Activated CD4-positive, alpha-beta T cell treated with anti-CD3 and anti-CD28 coated beads, Interleukin-2, Interleukin-6, amounts not matched to agents 100 ng/mL and 50 ng/mL, durations not matched to agents 16 hours and 8 hours (primary cell): ENCODE measurements at regions not wholly inside any gene's neighbourhood (a gene's known extent, or its start where the extent isn't known, plus 50 kb on each side); places are given as distances from the start of the nearest gene placed in this dataset.

Experiments used
- DNase-seq: peaks from one replicate; pipeline ENCODE4 v3.0.0-alpha.2; 2020

DNA sequence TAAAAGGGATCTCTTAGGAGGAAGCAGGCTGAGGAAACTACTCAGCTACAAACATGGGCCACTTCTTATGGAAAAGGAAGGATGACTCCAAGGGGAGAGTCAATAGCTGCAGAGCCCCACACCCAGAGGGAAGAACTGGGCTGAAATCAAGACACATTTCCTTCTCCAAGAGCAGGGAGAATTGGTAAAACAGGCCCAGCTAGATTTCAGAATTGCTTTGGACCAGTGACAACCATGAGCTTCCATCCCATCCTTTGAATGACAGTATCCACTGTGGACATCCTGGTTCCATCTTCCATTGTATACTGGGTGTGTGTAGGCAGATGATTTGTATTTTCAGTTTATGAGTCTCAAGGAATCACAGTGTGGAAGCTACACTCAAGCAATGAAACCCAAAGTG lies 267.5 kb downstream of the IRF8 start:
- no peak for DNase-seq

DNA sequence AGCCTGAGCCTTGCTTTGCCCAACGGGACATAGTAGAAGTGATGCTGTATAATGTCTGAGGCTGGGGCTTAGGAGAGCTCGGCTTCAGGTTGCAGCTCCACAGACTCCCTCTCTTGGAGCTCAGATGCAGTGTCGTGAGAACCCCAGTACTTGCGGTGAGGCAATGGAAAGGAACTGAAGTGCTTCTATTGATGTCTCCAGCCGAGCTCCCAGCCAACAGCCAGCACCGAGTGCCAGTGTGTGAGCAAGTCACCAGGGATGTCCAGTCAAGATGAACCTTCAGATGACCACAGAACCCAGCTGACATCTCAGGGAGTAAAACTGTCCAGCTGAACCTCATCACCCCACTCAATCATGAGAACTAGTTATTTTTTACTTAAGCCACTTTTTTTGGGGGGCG lies 268.1 kb downstream of the IRF8 start:
- no peak for DNase-seq

GRCh38 chr16:86170720-86171119 lies 271.8 kb downstream of the IRF8 start:
- DNase-seq = no peak

DNA sequence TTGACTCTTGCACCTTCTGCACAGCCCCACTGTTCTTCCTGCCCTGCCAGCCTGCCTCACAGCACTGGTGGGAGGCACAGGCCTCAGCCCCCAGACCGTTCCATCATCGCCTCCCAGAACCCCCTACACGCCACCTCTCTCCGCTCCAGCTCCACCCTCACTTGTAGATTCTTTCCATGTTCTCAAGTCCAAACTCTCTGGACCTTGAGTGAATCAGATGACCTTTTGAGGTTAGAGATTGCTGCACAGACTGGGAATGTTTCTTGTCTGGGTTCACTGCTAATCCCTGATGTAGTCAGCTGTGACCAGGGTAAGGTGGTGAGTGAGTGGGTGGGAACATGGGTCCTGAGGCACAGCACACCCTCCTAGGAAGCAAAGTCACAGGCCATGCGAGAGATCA lies 272.4 kb downstream of the IRF8 start:
- no peak for DNase-seq

DNA sequence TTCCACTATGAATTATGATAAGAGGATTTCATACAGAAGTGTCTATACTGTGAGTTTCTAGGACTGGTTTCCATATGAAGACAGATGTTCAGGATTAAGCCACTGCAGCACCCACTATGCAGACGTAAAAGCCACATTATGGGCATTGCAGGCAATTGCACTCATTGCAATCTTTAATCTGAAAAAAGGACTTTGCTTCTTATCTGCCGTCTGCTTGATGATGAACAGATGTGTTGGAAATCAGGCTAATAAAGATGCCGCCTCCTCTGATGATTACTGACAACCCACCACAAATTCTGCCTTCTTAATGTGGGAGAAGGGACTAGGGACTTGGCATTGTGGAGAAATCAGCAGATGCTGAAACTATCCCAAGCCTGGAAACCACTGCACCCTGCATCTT lies 276.9 kb downstream of the IRF8 start:
- DNase-seq = no peak

DNA sequence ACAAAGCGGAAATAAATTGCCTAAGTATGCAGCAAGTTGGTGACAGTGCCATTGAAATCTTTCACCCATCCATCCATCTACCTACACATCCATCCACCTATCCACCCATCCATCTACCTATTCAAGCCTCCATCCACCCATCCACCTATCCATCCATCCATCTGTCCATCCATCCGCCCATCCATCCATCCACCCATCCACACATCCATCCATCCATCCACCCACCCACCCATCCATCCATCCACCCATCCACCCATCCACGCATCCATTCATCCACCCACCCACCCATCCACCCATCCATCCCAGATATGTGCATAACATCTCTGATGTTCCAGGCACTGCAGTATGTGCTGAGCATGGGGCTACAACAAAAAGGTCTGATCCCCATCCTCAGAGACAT lies 277.5 kb downstream of the IRF8 start:
- DNase-seq = no peak

GRCh38 chr16:86180244-86180643 lies 281.3 kb downstream of the IRF8 start:
- no peak for DNase-seq

GRCh38 chr16:86180780-86181179 lies 281.8 kb downstream of the IRF8 start:
- no peak for DNase-seq

DNA sequence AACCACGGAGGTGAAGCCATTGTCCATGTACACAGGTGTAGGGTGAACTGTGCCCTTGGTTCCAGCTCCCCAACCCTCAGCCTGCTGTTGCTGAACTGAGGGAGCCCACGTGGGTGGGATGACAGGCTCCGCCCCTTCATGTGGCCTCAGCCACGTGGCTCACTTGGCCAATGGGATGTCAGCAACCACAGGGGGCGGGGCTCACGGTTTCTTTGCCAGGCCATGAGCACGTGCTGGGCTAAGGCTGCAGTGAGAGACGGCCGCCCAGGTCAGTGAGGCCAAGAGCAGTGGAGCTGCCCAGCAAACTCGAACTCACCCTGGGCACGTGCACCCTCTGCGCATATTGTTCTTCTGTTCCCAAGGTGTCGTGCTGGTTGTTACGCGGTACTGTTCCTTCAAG lies 282.6 kb downstream of the IRF8 start:
- no peak for DNase-seq

DNA sequence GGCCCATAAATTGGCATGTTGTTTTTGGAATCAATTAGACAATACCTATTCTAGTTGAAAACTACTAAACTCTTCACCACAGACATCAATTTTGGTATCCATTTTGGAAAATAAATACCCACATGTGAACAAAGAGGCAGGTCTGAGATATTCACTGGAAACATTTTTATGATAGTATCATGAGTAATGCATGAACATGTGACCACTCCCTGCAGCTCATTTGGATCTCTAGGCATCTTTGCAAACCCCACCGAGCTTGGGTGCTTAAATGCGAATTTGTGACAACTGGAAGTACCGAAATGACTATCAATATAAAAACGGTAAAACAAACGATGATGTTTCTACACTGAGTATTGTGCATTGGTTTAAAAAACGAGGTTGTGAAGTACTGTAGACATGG lies 285.2 kb downstream of the IRF8 start:
- DNase-seq = no peak

DNA sequence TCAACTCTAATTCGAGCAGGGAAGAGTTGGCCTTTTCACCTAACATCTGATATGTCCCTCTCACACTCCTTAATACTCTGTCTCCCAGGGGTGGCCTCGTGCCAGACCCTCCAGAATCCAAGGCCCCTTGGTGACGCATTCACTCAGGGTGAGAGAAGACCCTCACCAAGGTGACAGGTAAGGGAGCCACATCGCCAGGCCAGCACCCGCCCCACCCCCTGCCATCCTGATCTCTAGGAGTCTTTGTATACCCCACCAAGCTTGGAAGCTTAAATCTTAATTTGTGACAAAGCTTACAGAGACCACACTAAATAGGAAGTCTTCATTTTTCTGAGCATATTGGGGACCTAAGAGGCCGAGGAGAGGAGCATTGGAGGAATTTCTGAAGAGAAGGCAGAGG lies 286.1 kb downstream of the IRF8 start:
- no peak for DNase-seq

GRCh38 chr16:86186313-86186712 lies 287.4 kb downstream of the IRF8 start:
- DNase-seq = no peak

DNA sequence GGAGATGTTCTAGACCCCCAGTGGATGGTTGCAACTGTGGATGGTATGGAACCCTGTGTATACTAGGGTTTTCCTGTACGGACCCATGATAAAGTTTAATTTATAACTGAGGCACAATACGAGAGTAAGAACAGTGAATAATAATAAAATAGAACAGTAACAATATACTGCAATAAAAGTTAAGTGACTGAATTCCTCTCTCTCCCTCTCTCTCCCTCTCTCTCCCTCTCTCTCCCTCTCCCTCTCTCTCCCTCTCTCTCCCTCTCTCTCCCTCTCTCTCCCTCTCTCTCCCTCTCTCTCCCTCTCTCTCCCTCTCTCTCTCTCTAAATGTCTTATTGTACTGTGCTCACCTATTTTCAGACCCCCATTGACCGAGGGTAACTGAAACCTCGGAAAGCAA lies 291.0 kb downstream of the IRF8 start:
- no peak for DNase-seq

GRCh38 chr16:86191663-86192062 lies 292.7 kb downstream of the IRF8 start:
- DNase-seq = no peak

DNA sequence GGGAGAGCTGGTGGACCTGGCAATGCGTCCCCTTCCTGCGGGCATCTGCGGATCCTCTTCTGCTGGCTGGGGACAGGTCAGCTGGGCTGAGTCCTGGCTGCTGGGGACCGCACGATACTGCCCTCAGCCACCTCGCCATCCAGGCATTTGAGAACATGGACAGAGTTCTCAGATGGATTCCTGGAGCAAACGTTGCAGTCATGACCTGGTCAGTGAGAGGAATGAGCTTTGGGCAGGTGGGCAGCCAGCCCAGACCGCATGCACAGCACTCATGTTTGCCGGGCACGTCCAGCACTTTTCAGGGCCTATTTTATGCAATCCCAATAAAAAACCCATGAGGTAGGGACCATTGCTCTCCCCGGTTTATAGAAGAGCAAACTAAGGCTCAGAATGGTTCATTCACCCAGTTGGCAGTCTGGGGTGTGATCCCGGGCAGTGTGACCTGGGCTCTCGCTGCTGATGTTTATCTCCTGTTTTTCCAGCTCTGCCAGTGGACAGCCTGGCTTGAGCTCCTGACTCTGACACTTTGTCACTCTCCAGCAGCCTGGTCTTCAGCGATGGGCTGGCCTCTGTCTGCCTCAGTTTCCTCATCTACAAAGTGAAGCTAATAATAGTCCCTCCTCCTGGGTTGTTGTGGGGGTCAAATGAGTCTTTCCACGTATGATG lies 294.7 kb downstream of the IRF8 start:
- DNase-seq = no peak

GRCh38 chr16:86195863-86196630 lies 297.1 kb downstream of the IRF8 start:
- no peak for DNase-seq

DNA sequence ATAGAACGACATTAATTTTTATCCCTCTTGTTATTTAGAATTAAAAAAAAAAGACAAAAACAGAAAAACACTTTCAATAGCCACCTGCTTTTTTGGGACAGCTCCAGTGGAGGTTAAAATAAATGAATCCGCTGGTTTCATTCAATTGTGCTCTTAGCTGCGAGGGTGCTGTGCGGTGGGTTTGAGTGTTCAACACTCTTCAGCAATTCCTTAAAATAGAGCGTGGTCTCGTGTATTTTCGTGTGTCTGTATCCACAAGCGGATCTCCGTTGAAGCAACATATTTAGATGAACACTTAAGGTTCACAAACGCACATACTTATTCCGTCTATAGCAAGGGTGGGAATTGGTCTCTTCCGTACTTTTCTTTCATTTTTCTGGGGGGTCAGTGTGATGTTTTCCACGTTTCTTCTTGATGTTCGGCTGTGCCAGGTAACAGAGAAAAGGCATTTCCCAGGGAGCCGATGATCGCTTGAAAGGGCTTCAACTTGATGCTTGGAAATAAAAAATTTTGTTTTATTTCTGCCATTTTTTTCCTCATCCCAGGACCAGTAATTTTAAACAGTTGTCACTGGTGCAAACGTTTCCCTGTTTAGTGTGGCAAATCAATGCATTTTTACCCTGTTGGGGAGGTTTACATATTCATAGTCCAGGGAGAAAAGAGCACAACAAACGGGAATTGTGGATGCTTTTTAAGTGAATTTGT lies 297.9 kb downstream of the IRF8 start:
- no peak for DNase-seq

DNA sequence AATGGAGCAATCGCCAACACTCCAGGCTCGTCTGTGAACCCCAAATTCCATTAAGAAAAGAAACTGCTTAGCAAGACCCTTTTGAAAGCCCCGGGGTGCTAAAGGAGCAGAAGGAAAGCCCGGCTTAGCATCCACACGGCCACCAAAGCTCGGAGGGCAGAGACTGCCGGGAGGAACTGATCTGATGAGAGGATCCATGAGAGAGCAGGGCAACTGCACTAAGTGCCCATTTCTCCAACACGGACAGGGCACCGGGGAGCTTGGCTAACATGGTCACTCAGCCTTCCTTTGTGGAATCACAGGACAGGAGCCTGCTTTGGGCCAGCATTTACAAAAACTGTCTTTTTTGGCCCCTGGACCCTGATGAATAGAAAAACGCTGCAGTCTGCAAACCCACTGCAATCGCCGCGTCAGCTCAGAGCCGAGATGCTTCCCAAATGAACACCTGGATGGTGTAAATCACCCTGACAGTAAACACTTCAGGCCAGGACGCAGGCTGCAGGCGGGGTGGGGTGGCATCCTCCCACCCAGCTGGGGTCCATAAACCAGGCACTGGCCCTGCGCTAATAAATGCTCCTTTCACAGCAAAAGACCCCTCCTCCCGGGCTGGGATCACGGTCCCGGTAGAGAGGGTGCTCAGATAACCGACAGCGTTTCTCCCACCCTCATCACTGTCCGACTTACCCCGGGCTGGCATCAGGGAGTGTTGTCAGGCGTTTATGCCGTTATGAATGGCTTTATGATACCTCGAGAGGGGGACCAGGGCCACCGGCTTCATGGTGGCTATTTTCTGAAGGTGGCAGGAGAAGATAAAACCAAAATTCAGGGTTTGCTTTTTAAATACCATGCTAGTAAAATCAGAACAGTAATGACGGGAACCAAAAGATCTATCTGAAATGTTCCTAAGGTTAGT lies 299.5 kb downstream of the IRF8 start:
- DNase-seq = no peak

DNA sequence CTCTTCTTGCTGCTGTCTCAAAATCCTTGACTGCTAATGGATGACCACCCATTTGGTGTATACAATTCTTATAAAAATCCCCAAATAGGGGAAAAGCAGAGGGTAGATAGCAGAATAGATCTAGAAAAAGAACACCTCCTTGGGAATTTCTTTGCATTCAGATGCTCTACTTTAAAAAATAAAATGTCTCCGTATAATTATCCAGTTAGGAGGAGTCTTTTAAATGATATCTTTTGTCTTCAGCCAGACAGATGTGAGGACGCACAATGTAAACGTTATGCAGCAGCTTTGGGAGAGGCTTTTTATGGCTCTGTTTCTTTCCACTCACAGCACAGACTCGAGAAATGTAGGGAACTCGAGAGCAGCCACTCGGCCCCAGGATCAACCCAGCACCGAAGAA lies 300.2 kb downstream of the IRF8 start:
- no peak for DNase-seq

DNA sequence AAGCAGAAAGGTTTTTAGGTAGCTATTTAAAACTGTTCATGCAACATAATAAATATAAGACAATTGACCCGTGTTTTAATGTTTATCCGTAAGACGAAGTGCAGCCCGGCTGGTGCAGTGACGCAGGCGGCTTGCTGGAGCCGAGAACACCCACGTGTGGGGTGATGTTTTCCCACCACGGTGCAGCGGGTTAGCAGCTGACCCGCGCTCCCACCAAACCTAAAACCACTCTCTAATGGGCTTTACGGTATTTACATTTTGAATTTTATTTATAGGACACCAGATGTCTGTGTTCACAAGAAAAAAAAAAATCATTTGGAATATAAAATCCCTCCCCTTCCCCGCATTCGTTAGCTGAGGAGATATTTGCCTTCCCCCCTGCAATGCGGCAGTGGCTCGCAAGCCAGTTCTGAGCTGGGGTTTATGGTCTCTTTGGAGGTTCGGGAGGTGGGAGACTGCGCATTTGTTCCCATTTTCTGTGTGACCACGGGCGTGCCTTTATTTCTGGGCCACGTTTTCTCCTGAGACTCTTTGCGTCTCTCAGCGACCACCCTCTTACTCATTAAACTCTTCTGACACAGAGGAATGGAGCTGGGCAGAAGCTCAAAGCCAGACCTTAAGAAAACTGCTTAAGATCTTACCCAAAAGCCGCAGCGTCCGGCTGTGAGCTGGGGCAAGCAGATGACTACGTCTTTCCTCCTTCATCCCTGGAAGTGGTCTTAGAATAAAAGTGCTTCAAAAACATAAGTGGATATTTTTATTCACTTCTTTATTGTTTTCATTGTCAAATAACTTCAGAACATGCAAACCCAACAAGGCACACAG lies 301.1 kb downstream of the IRF8 start:
- no peak for DNase-seq

DNA sequence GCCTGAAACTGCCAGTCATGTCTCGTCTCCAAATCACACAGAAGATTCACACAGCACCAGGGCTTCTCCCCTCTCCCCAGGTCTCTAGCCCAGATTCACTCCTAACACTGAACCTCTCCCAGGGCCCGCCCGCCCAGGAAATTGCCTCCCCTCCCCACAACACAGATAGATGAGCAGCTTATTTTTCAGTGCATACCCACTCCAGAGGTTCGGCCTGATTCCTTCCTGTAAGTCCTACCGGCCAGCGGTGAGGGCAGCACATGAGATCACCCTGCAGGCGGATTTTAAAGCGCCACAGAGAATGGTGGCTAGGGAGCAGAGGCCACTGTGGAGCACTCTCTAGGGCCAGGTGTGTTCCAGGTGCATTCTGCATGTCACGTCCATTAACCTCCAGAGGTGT lies 301.8 kb downstream of the IRF8 start:
- no peak for DNase-seq

DNA sequence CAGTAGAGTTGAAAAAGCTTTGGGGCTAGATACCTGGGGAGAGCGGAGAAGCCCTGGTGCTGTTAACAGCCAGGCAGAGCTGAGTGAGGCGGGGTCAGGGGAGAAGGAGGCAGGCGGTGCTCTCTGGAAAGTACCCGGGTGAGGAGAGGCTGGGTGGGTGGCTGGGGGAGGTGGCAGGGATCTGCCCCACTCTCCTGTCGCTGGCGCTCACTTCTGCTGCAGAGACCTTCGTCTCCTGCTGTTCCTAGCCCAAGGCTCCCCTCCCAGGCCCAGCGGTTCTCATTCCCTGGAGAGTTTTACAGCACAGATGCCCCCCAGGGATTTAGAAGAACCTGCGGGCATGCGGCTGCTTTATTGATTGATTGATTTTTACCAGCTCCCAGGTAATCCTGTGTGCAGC lies 302.8 kb downstream of the IRF8 start:
- DNase-seq = no peak
